H1 (cell line): ENCODE measurements at regions not wholly inside any gene's neighbourhood (a gene's known extent, or its start where the extent isn't known, plus 50 kb on each side); places are given as distances from the start of the nearest gene placed in this dataset.

Experiments used
- POLR2AphosphoS5 ChIP-seq: IDR thresholded peaks from 2 replicates; pipeline ENCODE4 v1.6.1; 2011; ENCODE audit warnings: low read depth, low read length
- SIRT6 ChIP-seq: IDR thresholded peaks from one replicate; pipeline ENCODE4 v1.7.1; 2012; ENCODE audit warnings: low read length, inconsistent platforms
- TAF1 ChIP-seq: IDR thresholded peaks from 2 replicates; pipeline ENCODE4 v1.6.1; 2011; ENCODE audit warnings: mild to moderate bottlenecking, low read depth, low read length

- TF ChIP-seq TAF1 (no peak), POLR2AphosphoS5 (no peak), SIRT6 (no peak)
These were observed 113.5 kb downstream of the TMEM132E start (continued) for GRCh38 chr17:34692920-34693319.
